NCI-H2227 (cell line): ENCODE measurements at regions not wholly inside any gene's neighbourhood (a gene's known extent, or its start where the extent isn't known, plus 50 kb on each side); places are given as distances from the start of the nearest gene placed in this dataset.

Experiments
- DNase-seq: peaks from one replicate; lab custom pipeline; 2025; ENCODE audit not compliant: unreplicated experiment; lab: John Stamatoyannopoulos, UW

DNA sequence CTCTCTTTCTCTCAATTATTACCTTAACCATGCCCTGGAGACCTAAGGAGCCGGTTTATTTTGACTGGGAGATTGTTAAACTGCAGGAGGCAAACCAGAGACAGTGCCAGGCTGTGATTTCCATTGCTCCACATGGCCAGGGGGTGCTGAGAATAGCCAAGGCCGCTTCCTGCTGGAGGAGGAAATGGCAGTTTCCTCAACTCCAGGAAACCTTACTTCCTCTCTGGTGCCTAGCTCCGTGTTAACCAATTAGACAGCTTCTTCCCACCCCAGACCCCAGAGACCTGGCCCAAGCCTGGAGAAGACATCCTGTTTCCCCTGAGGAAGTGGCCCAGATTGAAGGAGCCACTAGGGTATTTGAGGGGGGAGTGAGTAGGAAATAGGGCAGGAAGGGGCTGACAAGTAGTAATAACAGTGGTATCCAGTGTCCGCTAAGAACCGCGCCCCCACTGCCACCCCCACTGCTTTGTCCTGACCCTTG is 161.2 kb downstream of the PLPP3 start:
- no peak for DNase-seq

DNA sequence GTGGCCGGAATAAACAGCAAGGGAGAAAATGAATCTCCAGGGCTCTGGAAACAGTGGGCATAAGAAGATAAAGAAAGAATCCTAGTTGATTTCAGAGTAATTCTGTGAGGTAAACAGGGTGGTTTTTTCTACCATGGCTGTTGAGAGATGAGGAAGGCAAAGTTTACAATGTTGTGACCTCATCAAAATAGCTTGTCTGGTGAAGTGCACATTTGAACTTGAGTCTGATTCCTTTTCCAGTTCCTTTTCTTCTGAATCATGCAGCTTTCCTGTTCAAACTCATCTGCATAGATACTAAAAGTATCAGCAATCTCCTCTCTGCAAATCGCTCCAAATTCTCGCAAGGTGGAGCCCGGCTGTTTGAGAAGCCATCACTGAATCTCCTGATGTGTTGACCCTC is 161.7 kb downstream of the PLPP3 start:
- DNase-seq = no peak

DNA sequence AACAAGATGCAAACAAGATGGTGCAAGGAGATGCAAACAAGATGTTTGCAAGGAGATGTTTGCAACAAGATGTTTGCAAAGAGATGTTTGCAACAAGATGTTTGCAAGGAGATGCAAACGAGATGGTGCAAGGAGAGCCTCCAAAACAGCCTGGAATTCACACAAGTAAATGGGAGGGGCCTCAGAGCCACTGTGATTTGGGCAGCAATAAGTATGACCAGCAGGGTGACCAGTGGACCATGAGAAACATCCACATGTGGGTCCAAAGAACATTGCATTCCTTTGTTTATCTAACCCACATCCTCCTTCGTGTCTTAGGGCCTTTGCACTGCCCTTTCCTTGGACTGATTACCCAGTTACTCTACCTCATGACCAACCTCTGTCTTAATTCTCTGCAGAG is 162.9 kb downstream of the PLPP3 start:
- DNase-seq = no peak

DNA sequence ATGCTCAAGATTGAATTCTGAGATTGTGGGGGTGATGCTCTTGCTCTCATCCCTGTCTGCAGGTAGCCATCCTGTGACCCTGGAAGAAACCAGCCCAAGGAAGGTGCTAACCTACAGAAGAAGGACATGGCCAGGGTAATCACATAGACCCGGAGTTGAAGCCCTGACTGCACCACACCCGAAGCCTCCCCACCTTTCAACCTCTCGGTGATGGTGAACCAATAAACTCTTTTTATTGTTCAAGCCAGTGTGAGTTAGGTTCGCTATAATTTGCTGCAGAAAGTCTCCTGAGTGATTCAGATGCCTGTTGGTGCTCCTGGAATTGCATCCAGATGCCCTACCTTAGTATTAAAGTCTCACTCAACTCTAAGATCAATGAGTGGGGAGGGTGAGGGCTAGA is 163.6 kb downstream of the PLPP3 start:
- DNase-seq = no peak

DNA sequence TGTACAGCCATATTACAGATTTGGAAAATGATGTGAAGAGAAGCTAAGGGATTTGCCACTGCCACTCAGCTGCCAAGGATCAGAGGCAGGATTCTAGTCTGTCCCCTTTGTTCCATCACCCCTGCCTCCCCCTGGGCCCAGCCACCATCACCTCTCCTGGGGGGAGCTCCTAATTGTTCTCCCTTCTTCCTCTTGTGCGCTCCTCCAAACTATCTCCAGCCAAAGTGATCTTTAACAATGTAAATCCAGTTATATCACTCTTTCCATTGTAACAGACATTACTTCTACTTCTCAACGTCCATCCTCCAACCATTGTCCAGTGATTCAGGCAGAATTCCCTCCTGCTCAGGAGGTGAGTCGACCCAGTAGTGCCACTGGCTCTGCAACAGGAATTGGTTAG is 164.1 kb downstream of the PLPP3 start:
- no peak for DNase-seq

DNA sequence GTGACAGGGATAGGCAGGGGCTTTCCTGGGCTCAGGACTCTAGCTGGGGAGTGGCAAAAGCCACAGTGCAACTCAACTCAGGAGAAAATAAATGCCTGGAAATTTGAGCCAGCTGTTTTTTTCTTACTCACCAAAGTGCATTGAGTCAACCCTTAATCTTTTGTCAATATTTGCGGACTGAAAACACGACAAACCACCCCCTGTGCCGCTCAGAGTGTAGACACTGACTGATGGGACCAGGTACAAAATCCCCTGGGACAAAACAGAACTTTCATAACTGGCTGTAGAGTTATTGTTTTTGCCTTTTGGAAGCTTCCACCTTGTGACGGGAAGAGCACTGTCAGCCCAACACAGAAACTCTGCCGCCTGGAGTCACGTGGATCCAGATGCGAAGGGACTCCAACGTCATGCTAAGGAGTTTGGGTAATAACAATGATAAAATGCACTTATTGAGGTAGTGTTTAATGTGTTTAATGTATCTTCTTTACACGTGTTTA is 164.6 kb downstream of the PLPP3 start:
- DNase-seq = no peak

DNA sequence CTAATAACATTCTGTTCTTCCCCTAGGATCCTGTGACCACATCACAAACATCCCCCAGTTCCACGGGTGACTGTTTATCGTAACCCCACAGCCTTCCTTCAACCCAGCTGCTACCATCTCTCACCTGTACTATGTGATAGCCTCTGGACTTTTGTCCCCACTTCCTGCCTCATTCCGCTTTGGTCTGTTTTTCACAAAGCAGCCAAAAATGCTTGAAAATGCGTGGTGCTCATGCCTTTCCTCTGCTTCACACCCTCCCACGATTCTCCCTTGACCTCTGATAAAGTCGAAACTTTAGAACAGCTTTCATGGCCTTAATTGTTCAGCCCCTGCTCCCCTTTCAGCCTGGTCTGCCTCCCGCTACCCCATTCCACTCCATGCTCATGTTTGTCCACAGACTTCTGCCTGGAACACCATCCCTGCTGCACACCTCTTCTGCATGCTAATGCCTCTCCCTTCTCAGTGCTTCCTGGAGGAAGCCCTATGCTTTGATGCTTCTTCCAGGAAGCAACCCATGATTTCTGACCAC is 165.6 kb downstream of the PLPP3 start:
- DNase-seq = no peak

DNA sequence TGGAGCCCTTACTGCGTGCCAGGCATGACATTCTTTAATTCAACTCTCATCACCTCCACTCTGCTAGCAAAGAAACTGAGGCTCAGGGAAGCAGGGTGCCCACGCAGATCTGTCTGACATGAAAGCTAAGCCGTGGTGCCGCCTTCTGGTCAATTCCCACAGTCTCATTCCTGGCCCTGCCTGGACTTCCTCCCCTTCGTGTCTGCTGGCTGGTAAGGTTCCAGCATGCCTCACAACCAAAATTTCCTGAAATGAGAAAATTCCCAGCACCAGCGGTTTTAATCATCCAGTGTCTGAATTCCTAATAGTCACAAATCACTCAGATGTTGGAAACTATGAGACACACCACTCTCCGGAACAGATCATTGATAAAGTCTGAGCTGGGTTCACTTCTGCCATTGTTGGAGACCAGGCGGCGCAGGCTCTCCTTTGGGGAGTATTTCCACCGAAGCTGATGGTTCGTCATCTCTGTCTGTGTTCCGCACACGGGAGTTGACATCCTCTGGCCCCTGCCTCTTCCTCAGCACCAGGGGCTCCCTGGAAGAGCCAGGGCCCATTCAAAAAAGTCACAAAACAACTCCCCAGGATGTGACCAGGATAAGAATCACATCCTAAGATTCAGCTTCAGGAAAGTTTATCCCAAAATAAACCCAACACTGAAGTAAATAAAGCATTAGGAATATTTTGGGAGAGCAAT is 167.7 kb downstream of the PLPP3 start:
- DNase-seq = no peak

DNA sequence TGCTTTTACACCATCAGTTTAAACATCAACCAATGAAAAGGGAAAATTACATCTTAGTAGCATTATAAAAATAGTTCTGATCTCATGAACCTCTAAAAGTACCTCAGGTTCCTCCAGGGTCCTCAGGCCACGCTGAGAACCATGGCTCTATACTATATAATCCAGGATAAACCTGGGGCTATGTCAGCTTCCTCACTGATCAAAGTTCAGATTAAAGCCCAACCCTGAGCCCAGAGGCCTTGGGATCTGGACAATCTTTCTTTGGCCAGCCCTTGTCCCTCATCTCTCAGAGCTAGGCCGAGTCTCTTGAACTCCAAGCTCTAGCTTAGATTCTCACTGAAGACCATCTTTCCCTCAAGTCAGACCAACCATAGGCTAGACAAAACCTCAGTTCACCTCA is 168.3 kb downstream of the PLPP3 start:
- no peak for DNase-seq

DNA sequence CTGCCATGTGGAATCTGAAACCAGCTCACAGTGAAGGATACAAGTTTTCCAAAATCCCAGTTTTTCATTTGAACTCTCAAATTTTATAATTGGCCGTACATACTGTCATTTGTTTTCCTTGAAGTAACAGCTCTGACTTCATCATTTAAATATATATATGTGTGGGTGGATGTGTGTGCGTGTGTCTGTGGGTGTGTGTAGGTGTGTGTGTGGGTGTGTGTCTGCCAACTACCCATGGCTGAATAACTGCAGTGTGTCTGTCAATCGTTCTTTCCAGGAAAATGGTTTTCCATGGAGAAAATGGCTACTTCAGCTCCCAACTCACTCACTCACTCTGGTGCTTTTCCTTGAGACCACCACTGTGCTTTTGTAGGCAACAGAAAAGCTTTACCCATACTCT is 169.0 kb downstream of the PLPP3 start:
- no peak for DNase-seq

DNA sequence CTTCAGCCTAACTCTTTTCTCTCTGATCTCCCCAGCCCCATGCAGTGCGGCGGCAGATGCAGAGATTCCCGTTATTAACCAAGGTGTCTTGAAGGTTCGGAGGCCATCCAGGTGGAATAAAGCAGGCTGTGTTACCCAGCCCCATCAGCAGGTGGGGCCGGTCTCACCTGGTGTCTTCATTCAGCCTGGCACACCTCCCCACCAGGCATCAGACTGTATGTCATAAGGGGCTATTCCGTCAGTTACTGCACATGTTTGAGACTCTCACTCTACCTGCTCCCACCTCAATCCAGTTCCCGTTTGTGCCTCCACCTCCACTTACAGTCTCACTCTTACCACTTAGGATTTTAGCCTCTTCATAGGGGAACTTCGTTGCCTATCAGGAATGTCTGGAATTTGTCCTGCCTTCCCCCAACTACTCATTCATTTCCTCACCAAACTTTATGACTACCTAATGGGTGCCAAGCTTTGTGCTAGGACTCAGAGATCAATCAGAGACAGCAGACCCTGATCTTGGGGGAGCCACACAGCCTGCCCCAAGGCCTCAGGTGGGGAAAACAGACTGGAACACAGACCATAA is 170.2 kb downstream of the PLPP3 start:
- no peak for DNase-seq

DNA sequence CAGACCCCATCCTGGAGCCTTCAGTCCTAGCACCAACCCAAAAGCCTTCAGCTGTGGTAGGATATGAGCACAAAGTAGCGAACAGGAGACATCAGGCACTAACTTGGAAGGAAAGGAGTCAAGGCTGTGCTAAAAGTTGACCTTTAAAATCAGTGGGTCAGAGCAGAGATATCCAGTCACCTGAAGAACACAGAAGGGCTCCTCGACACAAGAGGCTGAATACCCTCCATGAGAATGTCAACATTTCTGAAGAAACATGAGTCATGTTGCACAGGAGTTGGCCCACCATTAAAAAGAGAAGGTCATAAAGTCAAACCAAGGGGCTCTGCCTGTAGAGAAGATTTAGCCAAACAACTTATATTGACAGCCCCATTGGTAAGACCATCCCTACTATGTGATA is 172.5 kb downstream of the PLPP3 start:
- no peak for DNase-seq

DNA sequence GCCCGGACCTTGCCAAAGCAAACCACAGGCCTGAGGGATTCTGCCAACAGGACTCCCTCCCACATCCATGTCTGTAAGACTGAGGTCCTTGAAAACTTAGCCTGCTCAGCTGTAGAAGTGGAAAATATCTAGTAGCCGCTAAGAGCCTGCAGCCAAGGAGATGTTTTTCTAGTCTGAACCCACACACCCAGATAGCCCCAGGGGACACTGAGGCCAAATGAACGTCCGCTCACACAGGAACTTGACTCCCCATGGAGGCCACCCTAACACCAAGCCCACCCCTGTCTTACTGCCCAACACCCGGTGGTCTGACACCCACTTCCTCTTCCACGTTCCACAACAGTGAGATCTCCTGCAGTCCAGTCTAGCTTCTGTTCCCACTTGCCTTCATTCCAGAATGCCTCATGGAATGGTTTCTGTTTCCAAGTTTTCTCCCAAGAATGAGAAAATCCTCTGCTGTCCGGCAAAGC is 174.8 kb downstream of the PLPP3 start:
- DNase-seq = no peak

DNA sequence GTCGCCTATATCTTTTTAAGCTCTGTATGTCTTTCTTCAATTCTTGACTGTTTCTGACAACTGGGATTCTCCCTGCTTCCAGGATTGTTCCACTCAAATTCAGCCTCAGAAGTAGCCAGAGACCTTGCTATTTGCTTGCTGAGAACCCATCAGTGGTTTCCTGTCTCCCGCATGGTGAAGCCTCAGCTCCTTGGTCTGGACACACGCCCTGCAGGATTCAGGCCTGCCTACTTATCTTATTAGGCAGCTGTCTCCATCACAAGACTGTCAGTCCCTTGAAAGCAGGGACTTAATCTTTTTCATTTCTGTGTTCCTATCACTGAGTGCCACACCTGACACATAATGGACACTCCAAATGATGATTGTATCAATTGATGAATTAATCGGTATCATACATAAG is 175.3 kb downstream of the PLPP3 start:
- no peak for DNase-seq

DNA sequence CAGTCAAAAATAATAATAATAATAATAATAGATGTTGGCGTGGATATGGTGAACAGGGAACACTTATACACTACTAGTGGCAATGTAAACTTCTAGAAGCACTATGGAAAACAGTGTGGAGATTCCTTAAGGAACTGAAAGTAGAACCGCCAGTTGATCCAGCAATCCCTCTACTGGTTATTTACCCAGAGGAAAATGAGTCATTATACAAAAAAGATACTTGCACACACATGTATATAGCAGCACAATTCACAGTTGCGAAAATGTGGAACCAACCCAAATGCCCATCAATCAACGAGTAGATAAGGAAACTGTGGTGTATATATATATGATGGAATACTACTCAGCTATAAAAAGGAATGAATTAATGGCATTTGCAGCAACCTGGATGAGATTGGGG is 176.0 kb downstream of the PLPP3 start:
- DNase-seq = no peak

DNA sequence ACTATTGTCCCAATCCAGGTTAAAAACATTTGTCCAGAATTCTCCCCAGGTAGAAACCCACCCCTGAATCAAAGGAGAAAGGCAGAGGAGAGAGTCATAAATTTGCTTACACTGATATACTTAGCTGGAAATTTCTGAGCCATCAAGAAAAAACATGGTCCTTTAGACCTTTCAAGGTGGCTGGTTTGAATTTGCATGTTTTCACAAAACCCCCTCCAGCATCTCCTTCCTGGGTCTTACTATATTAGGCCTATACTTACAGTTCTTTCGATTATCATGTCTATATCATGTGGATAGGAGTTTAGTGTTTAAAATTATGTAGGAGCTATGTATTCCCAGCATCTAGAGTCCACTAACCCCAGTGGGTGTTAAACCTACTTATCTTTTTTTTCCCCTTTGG is 178.2 kb downstream of the PLPP3 start:
- DNase-seq = no peak

DNA sequence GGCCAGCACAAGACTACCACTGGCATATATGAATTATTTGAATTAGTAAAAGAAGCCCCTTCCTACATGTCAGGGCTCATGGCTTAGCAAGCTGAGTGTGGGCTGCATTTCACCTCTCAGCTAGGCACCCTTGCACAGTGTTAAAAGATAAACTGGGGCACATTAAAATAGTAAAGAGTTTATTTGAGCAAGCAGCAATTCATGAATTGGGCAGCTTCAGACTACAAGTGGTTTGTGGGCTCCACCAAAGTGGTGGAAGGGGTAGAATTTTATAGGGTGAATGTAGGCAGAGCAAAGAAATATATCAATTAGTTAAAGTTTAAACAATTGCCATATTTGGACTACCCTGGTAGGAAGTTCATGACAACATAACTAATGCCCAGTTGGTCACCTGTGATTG is 178.8 kb downstream of the PLPP3 start:
- DNase-seq = no peak

DNA sequence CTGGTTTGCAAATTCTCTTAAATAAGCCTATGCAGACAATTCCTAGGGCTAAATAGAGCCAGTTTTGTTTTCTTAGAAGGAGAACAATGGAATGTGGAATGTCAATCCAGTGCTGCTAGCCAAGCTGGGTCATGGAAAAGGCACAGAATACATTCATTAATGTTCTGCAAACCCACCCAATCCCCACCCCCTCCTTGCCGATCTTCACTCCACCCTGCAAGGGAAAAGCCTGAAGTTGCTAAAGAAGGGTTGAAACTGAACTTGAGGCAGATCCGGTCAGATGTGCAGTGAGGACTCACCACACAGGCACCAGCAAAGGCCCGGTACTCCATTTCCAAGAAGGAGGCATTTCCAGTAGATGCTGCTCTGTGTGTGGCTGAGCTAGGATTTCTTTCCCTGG is 179.6 kb downstream of the PLPP3 start:
- no peak for DNase-seq

DNA sequence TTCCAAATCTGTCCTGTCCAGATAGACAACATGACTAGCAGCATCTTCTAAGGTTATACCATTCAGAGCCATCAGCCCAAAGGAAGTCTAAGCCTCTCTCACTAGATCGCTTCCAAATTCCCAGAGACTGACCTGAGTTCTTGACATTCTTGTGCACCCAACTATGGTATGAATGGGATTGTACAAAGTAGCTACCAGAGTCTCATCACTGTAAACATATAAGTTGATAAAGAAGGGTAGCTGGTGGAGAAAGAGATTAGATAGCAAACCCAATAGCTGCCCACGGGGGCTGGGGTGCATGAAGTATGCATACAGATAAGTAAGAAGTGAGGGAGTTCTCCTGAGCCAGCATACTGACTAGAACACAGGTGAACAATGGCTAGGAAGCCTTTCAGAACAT is 180.0 kb downstream of the PLPP3 start:
- DNase-seq = no peak

DNA sequence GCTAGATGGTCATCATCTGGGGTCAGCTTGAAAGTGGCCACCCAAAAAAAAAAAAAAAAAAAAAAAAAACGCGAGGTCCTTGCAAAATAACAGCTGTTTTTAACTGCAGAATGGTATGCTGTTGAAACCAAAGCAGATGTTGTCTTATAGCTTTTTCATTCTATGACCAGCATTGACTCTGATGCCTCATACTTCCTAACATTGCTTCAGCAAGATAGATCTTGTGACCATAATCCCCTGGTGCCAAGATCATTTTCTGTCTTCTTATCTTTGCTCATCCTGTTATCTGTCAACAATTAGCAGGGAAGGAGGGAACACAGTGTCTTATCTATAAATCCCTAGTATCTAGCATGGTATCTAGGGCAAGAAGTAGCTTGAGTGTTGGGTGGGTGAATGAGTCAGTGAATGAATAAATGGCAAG is 181.5 kb downstream of the PLPP3 start:
- no peak for DNase-seq

DNA sequence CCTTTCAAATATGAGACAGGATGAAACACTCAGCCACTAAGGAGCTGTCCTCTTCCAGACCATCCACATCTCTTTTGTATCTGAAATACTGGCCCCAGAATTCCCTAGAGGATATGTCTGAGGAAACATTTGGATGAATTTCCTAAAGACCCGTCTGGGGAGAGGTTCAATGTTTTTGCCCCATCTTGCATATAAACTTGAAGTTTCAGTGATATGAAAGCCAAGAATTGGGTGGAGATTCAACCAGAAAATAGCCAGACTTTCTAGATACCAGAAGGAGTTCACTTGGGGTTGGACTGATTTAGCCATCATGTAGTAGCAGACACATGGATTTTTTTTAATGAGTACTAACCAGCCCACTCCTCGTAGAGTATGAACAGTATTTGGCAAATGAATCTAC is 182.0 kb downstream of the PLPP3 start:
- DNase-seq = no peak

DNA sequence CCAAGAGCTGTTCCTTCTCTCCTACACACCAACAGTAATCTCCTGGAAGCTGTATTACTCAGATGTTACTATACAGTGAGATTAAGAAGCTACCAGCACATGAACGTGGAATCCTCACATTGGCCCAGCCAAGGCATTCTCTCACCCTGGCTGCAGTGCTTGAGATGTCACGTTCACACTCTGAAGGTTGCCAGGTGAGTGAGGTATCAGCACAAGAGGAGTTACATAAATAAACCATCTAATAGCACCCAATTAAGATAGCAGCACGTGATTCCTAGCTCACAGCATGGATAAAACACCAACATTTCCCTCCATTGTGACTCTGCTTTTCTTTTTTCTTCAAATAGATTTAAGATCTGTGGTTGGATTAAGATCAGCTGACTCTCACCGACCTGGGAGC is 182.8 kb downstream of the PLPP3 start:
- DNase-seq = no peak

DNA sequence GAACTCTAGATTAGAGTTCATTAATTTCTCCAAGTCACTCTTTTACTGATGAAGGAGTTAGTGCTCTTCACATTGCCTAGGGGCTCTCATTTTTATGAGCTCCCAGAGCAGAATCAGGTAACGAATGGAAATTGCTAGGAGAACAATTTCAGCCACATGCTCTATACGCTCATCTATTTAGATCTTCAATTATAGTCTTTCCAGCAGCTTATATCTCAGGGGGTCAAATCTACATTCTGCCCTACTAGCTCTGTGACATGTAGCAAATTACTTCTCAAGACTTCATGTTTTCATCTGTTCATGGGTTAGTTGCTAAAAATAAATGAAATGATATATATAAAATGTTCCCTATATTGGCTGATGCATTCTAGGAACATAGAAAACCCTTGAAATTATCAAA is 183.6 kb downstream of the PLPP3 start:
- no peak for DNase-seq
